HG03520 (cell line): ENCODE measurements at regions not wholly inside any gene's neighbourhood (a gene's known extent, or its start where the extent isn't known, plus 50 kb on each side); places are given as distances from the start of the nearest gene placed in this dataset.

Experiments used
- ATAC-seq: cut with Tn5 transposase; IDR thresholded peaks from one replicate; pipeline ENCODE4 v1.9.1; 2021; ENCODE audit warnings: mild to moderate bottlenecking, moderate library complexity; ENCODE audit not compliant: unreplicated experiment

- ATAC-seq = no peak
These were observed 407.8 kb upstream of the PODXL start for GRCh38 chr7:131964203-131964602.

DNA sequence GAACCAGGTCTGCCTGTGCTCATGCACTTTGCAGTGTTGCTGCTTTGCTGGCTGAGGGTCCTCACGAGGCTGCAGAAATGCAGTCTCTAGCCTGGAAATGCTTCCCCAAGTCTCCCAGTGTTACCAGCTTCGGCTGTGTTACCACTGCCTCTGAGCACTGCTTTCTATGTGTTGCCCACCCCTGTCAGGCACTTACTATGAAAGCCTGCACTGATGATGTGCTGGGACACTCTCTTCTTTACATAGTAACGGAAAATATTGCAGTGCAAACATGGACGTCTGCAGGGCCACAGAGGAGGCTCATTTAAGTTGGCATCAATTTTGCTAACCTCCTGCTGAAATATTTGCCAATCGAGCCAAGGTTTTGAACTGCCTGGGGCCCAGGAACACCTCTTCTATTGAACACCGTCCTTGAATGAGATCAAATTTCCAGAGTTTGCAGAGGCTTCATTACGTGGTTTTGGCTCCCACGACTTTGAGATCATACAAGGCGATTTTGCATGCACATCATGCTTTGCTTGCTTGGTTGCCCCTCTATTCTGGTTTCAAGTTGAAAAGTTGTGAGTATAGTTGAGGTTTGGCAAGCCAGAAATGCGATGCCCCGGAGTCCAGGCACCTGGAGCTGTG, 404.7 kb upstream of the PODXL start:
- no peak for ATAC-seq

- no peak for ATAC-seq
These were observed 402.8 kb upstream of the PODXL start for GRCh38 chr7:131959106-131959812.

- no peak for ATAC-seq
These were observed 401.1 kb upstream of the PODXL start for GRCh38 chr7:131957338-131958020.

- no peak for ATAC-seq
These were observed 400.4 kb upstream of the PODXL start for GRCh38 chr7:131956864-131957263.

GRCh38 chr7:131955679-131956078, 399.3 kb upstream of the PODXL start:
- ATAC-seq = no peak

DNA sequence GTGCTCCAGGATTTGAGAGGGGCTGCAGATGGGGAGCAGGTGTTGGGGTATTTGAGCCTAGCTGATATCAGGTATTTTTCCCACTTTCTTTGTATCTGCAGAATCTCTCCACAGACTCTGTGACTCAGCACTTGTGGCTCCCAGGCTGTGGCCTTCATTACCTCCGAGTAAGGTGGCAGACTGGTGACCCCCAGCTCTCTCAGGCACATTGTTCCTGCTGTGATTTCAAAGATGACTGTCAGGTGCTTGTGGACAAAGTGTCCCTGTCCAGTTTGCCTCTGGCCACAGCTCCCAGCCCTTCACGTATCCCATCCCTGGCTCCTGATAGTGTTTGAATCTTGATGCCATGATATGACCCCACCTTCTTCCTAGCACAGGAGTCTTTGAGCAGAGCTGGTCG, 396.8 kb upstream of the PODXL start:
- no peak for ATAC-seq

DNA sequence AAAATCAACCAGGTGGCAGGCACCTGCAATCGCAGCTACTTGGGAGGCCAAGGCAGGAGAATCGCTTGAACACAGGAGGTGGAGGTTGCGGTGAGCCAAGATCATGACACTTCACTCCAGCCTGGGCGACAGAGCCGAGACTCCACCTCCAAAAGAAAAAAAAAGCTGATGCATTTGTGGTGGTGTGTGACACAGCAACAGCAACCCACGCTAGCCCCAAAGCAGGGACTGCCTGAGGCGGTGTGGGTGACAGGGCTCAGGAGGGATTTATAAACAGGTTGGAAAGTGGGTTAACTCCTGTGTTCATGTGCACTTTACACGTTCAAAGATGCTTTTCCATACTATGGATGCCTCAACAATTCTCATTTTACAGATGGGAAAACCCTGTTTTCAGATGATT, 395.9 kb upstream of the PODXL start:
- no peak for ATAC-seq

DNA sequence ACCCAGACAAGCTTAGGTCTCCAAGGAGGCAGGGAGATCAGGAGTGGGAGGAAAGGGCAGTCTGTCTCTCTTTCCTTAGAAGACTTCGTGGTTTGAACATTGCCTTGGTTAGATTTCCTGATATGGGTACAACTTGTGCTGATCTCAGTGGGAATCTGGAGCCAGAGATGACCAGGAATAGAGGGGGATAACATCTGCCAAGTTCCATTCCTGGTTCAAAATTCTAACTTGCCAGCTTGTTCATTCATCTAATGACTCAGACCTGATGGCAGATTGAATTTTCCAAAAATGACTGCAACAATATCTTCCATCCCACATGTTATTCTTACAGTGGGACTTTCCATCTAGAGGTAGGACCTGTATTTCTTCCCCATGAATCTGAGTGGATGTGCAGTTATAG, 394.3 kb upstream of the PODXL start:
- ATAC-seq = no peak

DNA sequence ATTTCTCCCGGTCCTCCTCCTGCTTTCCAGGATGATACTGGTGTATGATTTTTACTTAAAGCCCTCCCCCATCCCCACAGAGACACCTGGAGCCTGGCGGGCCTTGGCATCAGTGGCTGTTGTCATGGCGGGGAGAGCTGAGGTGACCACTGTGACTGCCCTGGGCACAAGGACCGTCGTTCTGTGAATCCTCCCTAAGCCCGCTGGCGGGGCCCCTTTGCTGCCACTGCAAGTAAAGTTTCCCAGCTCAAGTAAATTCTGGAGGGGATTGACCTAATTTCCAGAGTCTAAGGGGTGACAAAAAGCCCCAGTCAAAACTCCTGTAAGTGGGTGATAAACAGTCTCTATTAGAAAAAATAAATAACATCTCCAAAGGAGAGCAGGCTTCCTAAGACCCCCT, 393.2 kb upstream of the PODXL start:
- ATAC-seq = no peak

DNA sequence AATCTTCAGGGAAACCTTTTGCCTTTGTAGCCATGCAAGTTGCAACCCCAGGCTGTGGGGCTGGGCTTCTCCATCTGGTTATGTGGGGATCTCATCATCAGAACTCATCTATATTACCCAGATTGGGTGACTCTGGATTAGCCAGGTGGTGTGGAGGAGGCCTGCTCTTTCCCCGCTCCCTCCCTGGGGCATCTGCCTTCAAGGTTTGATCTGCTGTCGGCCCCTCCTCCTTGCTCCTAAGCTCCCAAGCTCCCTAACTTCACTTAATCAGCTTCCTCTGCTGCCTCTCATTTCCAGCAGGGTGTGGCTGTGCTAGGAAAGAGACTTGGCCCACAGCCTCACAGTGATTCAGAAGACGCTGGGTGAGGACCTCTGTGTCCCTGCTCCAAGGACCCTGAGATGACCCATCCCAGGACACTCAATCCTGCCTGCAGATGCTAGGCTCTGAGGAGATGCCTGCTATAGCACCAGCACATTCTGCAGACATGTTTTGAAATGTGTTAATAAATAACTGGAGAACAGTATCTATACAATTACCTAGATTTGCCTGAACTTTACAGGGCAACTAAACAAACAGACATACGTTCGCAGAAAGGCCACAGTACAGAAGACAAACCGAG, 392.1 kb upstream of the PODXL start:
- no peak for ATAC-seq

- no peak for ATAC-seq
These were observed 391.2 kb upstream of the PODXL start for GRCh38 chr7:131947661-131948060.

GRCh38 chr7:131945957-131946544, 389.6 kb upstream of the PODXL start:
- no peak for ATAC-seq

GRCh38 chr7:131945313-131945911, 389.0 kb upstream of the PODXL start:
- peak; percentile 63 for ATAC-seq

DNA sequence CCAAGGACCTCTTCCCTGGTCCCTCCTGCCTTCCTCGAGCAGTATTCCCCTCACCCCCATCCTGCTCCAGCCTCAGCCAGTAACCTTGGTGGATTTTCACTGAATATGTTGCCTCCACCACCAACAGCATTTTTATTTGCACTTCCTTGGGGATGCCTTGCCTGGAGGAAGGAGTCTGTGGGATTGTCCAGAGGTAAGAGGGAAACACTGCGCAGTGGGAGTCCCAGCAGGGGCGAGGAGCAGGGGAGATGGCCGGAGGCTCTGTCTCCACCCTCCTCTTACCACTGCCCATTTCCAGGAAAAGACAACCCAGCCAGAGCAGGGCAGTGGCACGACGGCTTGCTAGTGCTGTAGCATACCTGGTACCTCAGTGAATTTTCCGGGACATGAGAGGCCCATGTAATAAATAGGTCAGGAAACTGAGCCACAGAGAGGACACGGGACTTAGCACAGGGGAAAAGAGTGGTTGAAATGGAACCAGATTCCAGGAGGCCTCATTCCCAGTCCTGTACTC, 388.2 kb upstream of the PODXL start:
- ATAC-seq = no peak

DNA sequence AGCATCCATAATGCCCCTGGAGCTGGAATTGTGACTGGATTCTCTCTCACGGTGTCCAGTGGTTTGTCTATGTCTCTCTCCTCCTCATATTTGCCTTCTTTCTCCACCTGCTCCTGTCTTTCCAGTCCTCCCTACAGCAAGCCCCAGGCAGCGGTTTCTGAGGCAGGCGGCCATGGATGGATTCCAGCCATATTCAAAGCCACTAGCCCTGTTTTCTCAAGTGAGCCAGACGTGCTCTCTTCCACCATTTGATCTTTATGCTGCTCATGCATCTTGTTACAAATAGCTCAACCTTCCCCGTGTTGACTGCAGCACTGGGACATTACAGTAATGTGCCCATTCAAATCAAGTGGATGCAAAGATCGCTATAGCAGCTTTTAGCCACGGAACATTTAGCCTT, 387.2 kb upstream of the PODXL start:
- no peak for ATAC-seq

DNA sequence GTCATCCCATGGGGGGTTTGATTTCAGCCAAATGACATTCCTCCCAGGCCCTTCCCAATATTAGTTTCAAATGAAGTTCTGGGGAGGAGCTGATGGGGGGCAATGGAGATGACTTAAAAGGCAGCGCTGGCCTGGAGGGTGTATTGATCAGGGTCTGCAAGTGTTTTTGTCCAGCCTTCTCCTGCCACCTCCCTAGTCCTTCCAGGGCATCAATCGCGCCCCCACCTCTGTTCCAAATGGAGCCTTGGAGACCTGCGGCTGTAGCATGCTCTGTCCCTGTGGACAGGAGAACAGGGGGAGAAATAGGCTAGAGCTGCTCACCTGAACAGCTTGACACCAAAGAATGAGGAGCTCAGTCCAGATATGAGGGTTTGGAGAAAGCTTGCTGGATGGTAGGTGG, 386.8 kb upstream of the PODXL start:
- no peak for ATAC-seq

DNA sequence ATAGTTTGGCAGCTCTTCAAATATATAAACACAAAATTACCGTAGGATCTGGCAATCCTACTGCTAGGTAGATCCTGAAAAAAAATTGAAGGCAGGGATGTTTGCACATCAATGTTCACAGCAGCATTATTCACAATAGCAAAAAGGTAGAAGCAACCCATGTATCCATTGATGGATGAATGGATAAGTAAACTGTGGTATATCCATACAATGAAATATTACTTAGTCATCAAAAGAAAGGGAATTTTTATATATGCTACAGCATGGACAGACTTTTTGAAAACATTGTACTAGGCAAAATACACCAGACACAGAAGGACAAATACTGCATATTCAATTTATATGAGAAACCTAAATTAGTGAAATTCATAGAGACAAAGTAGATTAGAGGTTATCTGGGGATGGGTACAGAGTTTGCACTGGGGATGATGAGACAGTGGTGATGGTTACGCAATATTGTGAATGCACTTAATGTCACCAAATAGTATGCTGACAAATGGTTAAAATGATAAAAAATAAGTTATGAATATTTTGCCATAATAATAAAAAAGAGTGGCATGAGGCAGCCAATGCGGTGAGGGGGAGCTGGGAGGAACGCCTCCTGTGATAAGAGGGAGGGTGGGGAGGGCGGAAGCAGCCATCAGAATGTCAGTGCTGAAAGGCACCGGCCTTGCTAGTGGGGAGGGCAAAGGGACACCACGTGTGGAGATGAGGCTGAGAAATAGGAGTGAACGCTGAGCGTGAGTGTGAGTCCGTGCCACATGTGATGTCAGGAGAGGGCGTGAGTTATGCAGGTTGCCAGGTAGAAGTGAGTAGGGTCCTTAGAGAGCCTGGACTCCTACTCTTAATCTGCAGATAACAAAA, 386.1 kb upstream of the PODXL start:
- no peak for ATAC-seq

DNA sequence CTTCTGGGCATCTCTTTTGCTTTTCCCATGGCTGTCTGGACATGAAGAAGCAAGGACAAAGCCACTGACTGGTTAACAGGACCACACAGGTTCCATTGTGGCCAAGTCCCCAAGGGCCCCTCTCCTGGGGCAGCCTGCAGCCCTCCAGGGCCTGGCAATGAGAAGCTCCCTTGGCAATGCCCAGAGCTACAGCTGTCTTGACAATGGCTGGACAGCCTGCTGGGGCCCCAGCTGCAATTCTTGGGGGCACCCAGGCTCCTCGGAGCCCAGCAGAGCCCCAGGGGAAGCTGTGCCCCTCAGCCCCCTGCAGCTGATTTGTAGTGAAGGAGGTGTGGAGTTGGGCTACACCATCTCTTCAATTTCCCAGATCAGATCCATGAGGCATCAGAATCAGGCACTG, 384.9 kb upstream of the PODXL start:
- no peak for ATAC-seq

DNA sequence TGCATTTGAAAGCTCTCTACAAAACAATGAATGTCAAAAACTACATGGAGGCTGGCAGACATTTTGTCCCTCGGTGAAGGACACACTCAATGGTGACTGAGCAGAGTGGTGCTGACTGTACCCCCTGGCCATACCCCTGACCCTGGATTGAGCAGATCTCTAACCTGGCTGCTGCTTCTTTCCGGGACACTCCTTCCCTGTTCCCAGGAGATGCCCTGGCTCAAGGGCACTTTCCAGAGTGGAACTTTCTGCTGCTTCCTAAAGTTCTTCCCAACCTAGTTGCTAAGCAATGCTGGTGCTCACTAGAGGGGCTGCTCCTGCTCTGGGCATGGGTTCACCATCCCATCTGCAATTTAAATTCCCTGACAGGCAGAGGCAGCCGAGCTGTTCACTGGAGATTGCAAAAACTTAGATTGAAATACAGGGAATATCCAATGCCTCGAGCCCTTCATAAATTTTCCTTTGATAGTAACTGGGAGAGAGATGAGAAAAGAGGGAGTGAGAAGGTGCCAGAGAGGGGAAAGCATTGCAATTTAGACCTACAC, 384.3 kb upstream of the PODXL start:
- ATAC-seq = no peak
